Osteoblast (primary cell): ENCODE measurements at regions not wholly inside any gene's neighbourhood (a gene's known extent, or its start where the extent isn't known, plus 50 kb on each side); places are given as distances from the start of the nearest gene placed in this dataset.

Source experiments
- DNase-seq: peaks from one replicate; pipeline ENCODE4 v3.0.0; 2011; ENCODE audit warnings: low spot score, mixed read lengths; ENCODE audit not compliant: insufficient read length; ENCODE audit errors: missing footprints
- H2AFZ ChIP-seq: 2 replicates; pipeline ENCODE4 v1.6.0; 2011; ENCODE audit warnings: mild to moderate bottlenecking, low read length
- H3K27ac ChIP-seq: 2 replicates; pipeline ENCODE4 v1.5.1; 2011; ENCODE audit warnings: mild to moderate bottlenecking, low read depth, low read length, moderate library complexity
- H3K27me3 ChIP-seq: 2 replicates; pipeline ENCODE4 v1.6.0; 2012; ENCODE audit warnings: mild to moderate bottlenecking, control low read depth, inconsistent platforms, low read length, moderate library complexity; ENCODE audit not compliant: insufficient read depth
- H3K36me3 ChIP-seq: 2 replicates; pipeline ENCODE4 v1.5.1; 2011; ENCODE audit warnings: mild to moderate bottlenecking, low read length, control low read depth, moderate library complexity; ENCODE audit not compliant: insufficient read depth
- H3K4me1 ChIP-seq: 2 replicates; pipeline ENCODE4 v1.5.1; 2011; ENCODE audit warnings: mild to moderate bottlenecking, low read length, control low read depth, moderate library complexity; ENCODE audit not compliant: insufficient read depth
- H3K4me2 ChIP-seq: 2 replicates; pipeline ENCODE4 v1.6.0; 2011; ENCODE audit warnings: mild to moderate bottlenecking, low read length; ENCODE audit not compliant: insufficient read depth
- H3K4me3 ChIP-seq: fragments of 200-600 bp; sonication (generic); 3 replicates; pipeline ENCODE4 v1.5.1; 2012; ENCODE audit warnings: mild to moderate bottlenecking, low read length, inconsistent platforms; ENCODE audit not compliant: insufficient read depth
- H3K79me2 ChIP-seq: 2 replicates; pipeline ENCODE4 v1.6.0; 2012; ENCODE audit warnings: mild to moderate bottlenecking, low read length, control low read depth, inconsistent platforms; ENCODE audit not compliant: insufficient read depth
- H3K9me3 ChIP-seq: 2 replicates; pipeline ENCODE4 v1.5.1; 2011; ENCODE audit warnings: low read depth, low read length, control low read depth
- H4K20me1 ChIP-seq: 2 replicates; pipeline ENCODE4 v1.6.0; 2012; ENCODE audit warnings: mild to moderate bottlenecking, low read length, control low read depth; ENCODE audit not compliant: insufficient read depth
- CTCF ChIP-seq: IDR thresholded peaks from 2 replicates; pipeline ENCODE4 v1.5.1; 2011; ENCODE audit warnings: mild to moderate bottlenecking, low read depth, low read length, moderate library complexity; ENCODE audit errors: extremely low read depth

- no peaks in the 10 kb centered on the region for H3K27me3 ChIP-seq
- no peaks in the 10 kb centered on the region for H4K20me1 ChIP-seq
- no peaks in the 10 kb centered on the region for H3K36me3 ChIP-seq
- no peak overlapping the region for H3K4me3 ChIP-seq
- H3K4me1 ChIP-seq: no peaks in the 10 kb centered on the region
- no peak overlapping the region for H3K4me2 ChIP-seq
- H3K27ac ChIP-seq: no peak overlapping the region
- H3K79me2 ChIP-seq: no peaks in the 10 kb centered on the region
- no peak for TF ChIP-seq CTCF
- no peak overlapping the region for H2AFZ ChIP-seq
- H3K9me3 ChIP-seq: no peaks in the 10 kb centered on the region
- no peak for DNase-seq
These were observed 66.7 kb upstream of the ARID1B start for GRCh38 chr6:156710479-156710878.

GRCh38 chr6:156707818-156708217, 69.4 kb upstream of the ARID1B start:
- Histone ChIP-seq H3K27ac (no peak overlapping the region), H3K4me1 (no peaks in the 10 kb centered on the region), H3K79me2 (no peaks in the 10 kb centered on the region), H2AFZ (no peak overlapping the region), H3K4me3 (no peak overlapping the region), H3K27me3 (no peaks in the 10 kb centered on the region), H4K20me1 (no peaks in the 10 kb centered on the region), H3K9me3 (no peaks in the 10 kb centered on the region), H3K36me3 (no peaks in the 10 kb centered on the region), H3K4me2 (no peak overlapping the region)
- no peak for DNase-seq
- no peak for TF ChIP-seq CTCF

- DNase-seq: no peak
- Histone ChIP-seq H3K36me3 (no peaks in the 10 kb centered on the region), H4K20me1 (no peaks in the 10 kb centered on the region), H3K27me3 (no peaks in the 10 kb centered on the region), H3K9me3 (no peaks in the 10 kb centered on the region), H3K27ac (no peak overlapping the region), H3K4me2 (peak overlapping the region; percentile 41), H3K79me2 (no peaks in the 10 kb centered on the region), H3K4me1 (no peaks in the 10 kb centered on the region), H2AFZ (peak overlapping the region; percentile 76), H3K4me3 (peak overlapping the region; percentile 25)
- TF ChIP-seq CTCF: no peak
These were observed 73.5 kb upstream of the ARID1B start for GRCh38 chr6:156703719-156704118.

GRCh38 chr6:156701966-156702365, 75.2 kb upstream of the ARID1B start:
- no peak for TF ChIP-seq CTCF
- Histone ChIP-seq H2AFZ (no peak overlapping the region), H3K27ac (no peak overlapping the region), H3K27me3 (no peaks in the 10 kb centered on the region), H3K9me3 (no peaks in the 10 kb centered on the region), H3K4me1 (no peaks in the 10 kb centered on the region), H3K4me3 (no peak overlapping the region), H3K79me2 (no peaks in the 10 kb centered on the region), H3K36me3 (no peaks in the 10 kb centered on the region), H3K4me2 (no peak overlapping the region), H4K20me1 (no peaks in the 10 kb centered on the region)
- no peak for DNase-seq
